ENCODE measurements at regions not wholly inside any gene's neighbourhood (a gene's known extent, or its start where the extent isn't known, plus 50 kb on each side); places are given as distances from the start of the nearest gene placed in this dataset.
A peak's percentile ranks its signal among the peaks of the same experiment; 100 is the strongest.

DNA sequence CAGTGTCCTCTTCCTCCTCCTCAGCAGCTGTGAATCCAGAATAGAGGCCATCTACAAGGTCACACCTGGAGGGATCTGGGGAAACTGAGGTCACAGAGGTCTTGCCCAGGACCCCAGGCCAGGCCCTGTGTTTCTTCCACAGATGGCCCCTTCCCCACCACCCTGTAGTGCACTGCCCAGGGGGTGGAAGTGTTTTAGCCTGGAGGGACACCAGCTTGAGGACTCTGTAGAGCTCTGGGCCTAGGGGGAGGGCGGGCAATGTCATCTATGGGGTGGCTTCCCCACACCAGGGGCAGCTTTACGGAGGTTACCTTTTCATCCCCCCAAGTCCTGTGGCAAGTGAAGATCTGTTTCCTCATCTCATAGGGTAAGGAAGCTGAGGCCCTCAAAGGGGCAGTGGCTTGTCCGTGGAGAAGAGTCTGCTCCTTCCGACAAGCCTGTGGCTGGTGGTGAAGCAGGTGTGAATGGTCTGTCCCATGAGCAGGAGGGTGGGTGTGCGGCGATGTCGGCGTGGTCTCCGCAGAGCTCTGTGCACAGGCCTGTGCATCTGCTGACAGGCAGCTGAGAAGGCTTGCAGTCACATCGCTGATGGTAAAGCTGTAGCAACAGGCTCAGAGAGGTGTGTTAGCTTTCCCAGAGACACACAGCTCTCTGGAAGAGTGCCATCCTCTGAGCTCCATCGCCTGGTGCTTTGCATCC, 74.1 kb upstream of the WNT7B start:
- H3K27ac ChIP-seq (ENCODE audit: low read depth, low read length), result no peak overlapping the region
- WGBS, 3 donors, result 73 to 88% (median 84%) methylated on average over 9 to 11 of the region's 11 CpGs

DNA sequence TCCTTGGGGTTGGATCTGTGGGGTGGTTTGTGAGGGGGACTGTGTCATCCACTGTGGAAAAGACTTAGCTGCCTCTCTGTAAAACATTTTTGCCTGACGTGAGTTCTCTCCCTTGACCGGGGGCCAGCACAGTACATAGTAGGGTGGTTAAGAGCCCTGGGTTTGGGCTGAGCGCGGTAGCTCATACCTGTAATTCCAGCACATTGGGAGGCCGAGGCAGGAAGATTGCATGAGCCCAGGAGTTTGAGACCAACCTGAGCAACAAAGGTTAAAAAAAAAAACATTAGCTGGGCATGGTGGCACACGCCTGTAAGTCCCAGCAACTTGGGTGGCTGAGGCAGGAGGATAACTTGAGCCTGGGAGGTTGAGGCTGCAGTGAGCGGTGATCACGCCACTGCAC, 74.7 kb upstream of the WNT7B start:
- 85 to 93% (median 86%) methylated on average over 8 of the region's 8 CpGs for WGBS, 3 donors
- H3K27ac ChIP-seq (ENCODE audit: low read depth, low read length), result no peak overlapping the region

DNA sequence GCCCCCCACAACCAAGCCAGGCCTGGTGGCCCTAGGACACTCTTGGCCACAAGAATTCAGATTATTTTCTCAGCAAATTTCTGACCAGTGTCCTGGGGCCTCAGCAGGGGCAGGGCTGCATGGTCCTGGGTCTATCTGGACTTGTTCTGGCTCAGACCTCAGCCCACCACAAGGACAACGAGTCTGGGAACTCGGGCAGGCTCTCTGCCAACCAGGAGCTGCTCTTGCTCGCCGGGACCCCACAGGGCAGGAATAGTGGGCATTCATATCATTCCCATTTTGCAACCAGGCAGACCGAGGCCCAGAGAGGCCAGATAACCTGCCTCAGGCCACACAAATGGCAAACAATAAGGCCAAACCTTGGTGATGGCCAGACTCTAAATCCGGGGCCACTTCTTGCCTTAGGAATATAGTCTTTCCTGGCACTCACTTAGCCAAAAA, 75.4 kb upstream of the WNT7B start:
- H3K27ac ChIP-seq (ENCODE audit: low read depth, low read length), result peak overlapping the region; percentile 83
- WGBS, 3 donors, result 22 to 35% (median 29%) methylated on average over 6 of the region's 6 CpGs

DNA sequence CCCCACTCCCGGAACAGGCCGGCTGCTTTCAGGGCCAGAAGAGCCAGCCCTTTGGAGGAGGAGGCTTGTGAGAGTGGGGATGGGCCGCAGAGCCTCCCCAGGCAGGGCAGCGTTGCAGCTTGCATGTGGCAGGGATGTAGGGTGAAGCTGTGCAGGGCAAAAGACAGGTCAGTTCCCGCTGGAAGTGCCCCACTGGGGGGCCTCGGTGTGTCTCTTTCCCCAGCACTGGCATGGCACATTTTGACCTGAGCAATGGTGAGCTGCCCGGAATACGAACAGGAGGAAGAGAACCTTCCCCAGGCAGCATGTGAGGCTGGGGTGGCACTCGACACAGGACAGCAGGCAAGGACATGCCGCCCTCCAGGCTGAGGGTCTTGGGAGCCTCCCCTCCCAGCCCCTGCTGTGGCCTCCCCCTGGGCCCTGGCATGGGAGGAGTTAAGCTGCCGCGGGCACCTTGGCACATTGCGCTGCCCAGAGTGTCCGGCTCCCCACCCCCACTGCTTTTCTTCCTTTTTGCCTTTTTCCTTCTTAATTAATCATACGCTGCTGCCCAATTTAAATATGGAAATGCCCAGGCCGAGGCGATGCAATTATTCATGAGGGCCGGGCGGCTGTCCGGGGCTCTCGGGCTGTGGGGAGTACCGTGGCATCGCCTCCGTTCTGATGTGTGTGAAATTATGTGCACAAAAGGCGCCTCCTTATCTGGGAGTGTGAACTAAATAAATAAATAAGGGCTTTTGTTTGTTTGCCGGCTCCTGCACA, 76.0 kb upstream of the WNT7B start:
- peak overlapping the region; percentile 83 for H3K27ac ChIP-seq (ENCODE audit: low read depth, low read length)
- 3 to 10% (median 3%) methylated on average over 26 of the region's 26 CpGs for WGBS, 3 donors

DNA sequence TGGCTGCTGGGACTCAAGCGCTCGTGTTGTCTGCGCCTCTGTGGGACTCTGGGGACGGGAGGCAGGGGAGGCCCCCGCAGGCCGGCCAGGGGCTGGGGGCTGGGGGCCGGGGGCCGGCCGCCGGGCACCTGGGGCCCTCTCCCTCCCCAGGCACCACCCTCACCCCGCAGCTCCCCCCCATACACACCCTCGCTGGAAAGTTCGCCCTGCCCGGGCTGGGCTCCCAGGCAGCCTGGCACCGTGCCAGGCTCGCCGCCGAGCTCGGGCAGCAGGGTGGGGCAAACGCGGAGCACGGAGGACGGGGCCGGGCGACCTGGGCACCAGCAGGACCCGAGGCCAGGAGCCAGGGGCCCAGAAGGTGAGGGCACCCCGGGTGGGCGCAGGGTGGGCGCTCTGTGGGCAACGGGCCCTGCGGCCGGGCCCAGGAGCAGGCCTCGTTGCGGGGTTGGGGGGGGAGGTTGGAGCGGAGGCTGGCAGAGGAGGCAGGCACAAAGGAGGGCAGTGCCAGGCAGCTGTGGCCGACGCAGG, 76.7 kb upstream of the WNT7B start:
- WGBS, 3 donors, result 0 to 2% (median 2%) methylated on average over 27 to 37 of the region's 37 CpGs
- H3K27ac ChIP-seq (ENCODE audit: low read depth, low read length), result peak overlapping the region; percentile 70

DNA sequence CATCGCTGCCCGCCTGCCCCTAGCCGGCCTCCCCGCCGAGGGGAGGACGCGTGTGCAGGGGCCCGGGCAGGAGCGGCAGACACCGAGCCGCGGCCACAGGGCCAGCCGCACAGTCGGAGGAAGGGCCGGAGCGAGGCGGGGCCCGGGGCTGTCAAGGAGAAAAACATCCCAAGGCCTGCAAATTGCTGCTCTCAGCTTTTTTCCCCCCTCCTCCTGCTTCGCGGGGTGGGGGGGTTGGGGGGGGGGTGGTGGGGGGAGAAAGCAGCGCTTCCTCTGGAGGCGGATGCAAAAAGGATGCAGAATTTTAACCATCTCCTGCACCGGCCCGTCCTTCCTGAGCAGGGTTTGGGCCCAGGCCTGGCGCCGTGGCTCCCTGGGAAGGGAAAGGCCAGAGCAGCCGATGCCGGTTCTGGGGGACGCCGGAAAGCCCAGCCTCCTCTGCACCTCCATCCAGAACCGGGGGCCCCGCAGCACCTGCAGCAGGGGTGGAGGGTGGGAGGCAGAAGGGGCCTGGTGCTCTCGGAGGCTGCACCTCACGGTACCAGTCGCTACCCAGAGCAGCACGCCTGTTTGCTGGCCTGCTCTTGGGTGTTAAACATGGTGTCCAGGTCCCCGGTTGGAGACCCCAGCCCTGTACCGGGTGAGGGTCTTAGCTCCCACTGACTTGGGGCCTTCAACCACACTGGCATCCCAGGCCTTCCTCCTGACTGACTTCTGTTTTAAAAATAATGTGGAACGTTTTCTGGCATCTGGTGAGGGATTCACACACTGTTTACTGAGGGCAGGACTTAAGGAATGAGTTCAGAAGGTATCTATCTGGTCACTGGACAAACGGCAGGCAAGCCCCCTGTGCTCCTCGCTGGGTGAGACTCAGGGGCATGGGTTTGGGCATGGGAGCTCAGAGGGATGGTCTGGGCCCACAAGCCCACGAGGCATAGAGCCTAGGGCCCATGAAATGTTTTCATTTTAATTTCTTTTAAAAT, 77.4 kb upstream of the WNT7B start:
- WGBS, 3 donors, result 3 to 6% (median 5%) methylated on average over 31 to 42 of the region's 42 CpGs
- peak overlapping the region; percentile 71 for H3K27ac ChIP-seq (ENCODE audit: low read depth, low read length)

DNA sequence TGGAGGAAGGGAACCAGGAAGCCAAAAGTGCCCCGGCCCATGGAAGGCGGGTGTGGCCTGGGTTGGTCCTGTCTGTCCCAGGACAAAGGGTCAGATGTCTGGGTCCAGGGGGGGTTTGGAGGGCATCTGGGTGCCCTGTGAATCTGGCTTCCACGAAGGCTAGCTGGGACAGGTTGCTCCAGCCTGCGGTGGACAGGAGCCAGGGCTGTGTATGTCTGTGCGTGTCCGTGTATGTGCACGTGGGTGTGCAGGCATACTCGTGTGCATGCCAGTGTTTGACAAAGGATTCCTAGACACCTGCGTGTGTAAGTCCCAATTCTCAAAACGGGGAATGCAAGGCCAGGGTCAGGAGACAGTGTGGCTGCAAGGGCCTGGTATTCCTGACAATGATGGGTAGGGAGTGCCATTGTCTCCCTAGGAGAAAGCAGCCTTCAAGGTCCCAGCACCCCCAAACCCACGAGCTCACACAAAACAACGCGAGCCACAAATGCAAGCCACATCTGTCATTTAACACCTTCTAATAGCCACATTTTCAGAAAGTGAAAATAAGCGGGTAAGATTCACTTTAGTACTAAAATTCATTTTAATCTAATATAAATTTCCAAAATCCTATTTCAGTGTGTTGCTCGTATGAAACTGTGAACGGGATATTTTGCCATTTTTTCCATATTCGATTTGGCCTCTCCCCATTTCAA, 78.4 kb upstream of the WNT7B start:
- peak overlapping the region; percentile 71 for H3K27ac ChIP-seq (ENCODE audit: low read depth, low read length)
- WGBS, 3 donors, result 32 to 44% (median 33%) methylated on average over 17 of the region's 17 CpGs

DNA sequence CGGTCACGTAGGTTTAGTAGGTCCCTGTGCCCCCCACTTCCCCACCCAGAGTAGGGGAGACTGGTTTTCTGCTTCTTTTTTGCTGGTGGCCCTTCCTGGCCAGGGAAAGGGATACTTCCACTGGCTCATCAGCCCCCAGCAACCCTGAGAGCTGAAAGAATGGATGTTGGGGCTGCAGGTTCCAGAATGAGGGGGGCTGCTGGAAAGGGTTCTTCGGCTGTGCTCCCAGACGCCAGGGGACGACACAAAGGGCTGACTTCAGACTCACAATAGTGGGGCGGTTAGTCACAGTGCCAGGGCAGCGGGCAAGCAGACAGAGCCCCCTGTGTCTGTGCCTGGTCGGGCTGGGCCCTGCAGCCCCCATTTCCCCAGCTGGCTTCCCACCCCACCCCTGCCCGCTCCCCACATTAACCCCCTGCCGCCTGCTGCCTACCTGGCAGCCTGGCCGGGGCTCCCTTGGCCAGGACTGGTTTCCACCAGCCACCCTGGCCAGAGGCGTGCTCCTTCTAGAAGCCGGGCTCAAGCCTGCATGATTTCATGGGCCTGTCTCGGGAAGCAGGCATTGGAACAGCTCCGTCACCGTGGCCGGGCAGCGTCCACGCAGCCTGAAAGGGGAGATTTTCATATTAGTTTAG, 79.1 kb upstream of the WNT7B start:
- peak overlapping the region; percentile 71 for H3K27ac ChIP-seq (ENCODE audit: low read depth, low read length)
- 27 to 52% (median 46%) methylated on average over 19 of the region's 19 CpGs for WGBS, 3 donors

DNA sequence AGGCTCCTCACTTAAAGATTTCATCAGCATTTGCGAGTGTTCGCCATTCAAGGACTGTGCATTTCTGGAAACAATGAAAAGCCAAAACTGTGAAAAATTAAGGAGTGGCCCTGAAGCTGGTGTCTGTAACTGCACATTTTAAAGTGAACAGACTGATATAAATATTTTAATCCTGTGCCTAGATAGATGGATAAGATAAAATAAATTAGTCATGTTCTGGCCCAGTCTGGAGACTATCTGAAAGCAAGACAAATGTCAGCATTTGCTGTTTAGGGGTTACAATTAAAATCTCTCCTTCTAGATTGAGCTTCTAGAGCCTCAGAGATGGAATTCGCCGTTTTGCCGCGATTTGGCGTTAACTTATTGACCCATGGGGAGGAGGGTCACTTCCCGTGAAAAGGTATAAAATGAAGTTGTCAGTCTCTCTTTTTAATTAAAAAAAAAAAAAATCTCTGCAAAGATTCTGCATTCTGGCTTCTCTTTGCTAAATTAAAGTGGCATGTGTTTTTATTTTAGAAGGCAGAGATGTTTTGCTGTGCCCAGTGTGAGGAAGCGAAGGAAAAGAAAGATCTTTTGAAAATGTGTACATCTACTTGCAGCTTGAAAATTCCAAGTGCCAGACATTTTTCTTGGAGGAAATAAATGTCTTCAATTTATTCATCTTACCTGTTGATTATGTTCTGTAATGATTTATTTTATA, 79.7 kb upstream of the WNT7B start:
- peak overlapping the region; percentile 71 for H3K27ac ChIP-seq (ENCODE audit: low read depth, low read length)
- WGBS, 3 donors, result 42 to 51% (median 45%) methylated on average over 9 of the region's 9 CpGs

DNA sequence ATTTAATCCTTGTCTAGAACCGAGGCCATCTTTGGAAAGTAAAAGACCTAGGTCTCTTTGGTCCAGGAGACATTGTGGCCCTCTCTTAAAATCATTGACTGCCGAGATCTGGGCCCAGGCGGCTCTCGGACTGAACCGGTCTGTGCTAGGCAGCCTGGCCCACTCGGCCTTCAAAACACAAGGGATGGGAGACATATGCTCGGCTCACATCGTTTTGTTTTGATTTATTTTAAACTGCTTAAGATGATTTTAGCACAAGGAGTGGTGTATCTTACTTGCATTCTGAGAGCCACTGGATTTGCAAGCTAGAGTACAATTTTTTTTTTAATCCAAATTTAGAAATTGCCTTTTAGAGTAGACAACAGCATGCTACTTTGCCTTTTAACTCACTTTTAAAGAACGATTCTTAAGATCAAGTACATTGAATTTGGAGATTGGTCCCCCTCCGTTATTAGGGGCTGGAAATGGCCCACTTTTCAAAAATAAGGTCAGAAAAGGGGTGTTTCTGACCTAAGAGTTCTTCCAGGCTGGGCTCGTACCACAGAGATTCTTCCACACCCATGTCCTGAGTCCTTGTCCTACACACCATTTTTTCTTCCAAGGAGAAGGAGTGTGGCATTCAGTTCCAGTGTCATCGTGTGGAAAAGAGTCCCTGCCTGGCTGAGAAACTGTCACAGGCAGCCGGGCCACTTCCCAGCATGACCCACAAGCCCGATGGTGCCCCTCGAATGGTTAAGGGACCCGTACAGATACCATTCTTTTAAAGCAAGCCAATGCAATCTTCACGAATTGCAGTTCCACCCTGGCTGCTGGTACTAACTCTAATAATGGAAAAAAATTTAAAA, 80.5 kb upstream of the WNT7B start:
- H3K27ac ChIP-seq (ENCODE audit: low read depth, low read length), result peak overlapping the region; percentile 55
- 32 to 35% (median 32%) methylated on average over 17 of the region's 17 CpGs for WGBS, 3 donors

DNA sequence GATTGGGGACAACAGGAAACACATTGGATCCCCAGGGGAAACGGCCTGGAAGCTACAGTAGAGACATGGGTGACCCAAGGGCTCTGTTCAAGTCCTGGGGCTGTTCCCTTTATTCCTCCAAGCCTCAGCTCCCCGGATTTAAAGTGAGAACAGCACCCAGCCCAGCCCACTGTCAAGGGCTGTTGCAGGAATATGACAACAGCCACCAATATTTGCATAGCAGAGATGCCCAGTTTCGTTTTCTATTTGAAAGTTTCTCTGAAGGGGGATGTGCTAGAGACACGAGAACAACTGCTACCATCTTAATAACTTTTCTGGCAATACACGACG, 81.1 kb upstream of the WNT7B start:
- peak overlapping the region; percentile 55 for H3K27ac ChIP-seq (ENCODE audit: low read depth, low read length)
- 1 to 13% (median 3%) methylated on average over 6 of the region's 6 CpGs for WGBS, 3 donors

DNA sequence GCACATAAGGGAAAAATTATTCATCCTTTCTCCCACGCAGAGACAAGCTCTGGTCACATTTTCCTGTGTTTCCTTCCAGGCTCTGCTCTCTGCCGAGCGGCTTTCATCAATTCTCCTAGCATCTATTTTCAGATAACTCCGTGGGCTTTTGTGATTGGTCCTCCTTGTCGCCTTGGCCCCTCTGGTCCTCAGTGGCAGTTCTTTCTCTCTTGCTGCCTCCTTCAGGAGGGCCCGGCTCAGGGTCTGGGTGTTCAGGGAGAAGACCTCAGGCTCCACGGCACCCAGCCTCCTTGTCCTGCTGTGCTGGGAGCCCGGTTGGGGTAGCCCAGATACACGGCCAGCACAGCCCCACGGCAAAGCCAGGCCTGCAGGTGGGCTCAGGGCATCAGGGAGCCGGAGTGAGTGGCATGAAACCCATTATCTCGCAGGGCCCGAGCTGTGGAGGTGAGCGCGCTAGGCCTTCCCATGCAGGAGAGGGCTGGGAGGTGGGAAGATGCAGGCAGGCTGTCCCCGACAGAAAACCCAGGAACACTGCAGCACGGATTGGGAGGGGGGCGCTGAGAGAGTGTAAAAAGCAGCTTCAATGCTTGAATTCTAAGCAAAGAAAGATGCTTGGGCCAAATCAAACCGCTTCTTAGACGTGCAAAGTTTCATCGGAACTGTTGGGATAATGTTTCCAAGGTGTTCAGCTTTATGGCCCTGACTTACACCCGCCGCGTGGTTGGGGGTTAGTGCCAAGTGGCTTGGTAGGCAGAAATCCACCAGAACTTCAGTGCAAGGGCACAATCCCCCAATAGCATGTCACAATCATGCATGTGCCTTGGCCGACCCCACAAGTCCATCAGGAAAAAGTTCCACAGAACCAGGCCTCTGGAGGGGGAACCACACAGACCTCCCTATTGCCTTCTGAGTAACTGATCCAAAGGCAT, 81.9 kb upstream of the WNT7B start:
- H3K27ac ChIP-seq (ENCODE audit: low read depth, low read length), result peak overlapping the region; percentile 62
- WGBS, 3 donors, result 56 to 71% (median 57%) methylated on average over 25 of the region's 25 CpGs

DNA sequence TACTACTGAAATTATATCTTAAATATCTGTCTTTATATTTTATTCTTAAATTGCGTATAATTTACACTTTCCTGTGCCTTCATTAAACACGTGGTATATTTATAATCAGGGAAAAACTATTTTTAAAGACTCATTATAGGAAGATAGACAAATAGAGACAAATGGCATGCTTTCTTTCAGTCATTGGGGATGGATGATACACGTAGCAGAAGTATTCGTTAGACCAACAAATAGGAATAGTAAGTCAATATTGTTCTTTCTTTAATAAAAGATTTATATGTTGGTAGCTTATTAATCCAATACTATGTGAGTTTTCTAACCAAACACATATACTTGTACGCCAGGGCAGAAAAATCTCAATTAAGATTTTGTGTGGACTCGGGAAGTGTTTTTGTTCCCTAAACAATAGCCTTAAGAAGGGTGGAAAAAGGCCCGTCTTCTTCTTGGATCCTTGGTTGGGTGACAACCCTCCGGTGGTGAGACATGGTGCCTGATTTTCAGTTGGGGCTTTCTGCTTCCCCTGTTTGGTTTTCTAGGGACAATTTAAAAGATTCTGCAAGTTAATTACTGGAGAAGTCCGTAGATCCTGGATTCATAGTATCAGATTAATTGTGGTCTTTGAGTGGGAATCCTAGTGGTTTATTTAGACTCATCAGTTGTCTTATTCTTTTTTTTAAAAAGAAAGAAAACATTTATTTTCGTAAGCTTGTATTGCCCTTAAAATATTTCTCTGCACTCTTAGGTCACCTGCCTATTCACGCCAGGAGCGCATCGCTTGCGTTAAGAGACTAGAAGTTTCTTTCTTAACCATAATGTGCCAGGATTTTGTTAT, 83.5 kb upstream of the WNT7B start:
- 83 to 84% (median 83%) methylated on average over 14 of the region's 14 CpGs for WGBS, 3 donors
- no peak overlapping the region for H3K27ac ChIP-seq (ENCODE audit: low read depth, low read length)

DNA sequence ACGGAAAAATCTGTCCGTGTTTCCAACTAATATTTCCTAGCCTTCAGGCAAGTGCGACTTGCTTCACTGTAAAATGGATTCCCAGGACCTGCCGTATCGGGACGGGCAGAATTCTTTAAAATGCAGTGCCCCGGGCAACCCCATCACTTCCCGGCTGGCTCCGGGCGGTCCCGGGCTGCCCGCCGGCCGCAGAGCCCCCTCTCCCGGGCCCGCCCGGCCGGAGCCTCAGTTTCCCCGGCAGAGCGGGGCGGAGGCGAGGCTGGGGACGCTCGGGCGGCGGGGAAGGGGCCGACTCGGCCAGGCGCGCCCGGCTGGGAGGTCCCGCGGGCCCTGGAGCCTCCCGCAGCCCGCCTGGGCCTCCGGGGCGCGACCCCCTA, 84.2 kb upstream of the WNT7B start:
- H3K27ac ChIP-seq (ENCODE audit: low read depth, low read length), result no peak overlapping the region
- WGBS, 3 donors, result 61 to 69% (median 69%) methylated on average over 28 to 38 of the region's 38 CpGs
